ENCODE measurements at regions not wholly inside any gene's neighbourhood (a gene's known extent, or its start where the extent isn't known, plus 50 kb on each side); places are given as distances from the start of the nearest gene placed in this dataset.
"Not testable (repeated sequence)": the region's sequence is repeated elsewhere in the genome, so short reads cannot be mapped to it uniquely, and the experiment has no call there.

GRCh38 chr17:28265856-28266546 lies 53.0 kb upstream of the TMEM97 start:
- ATAC-seq (ENCODE audit: low read depth), result not testable (repeated sequence)

More at GRCh38 chr17:28265856-28266546, 53.0 kb upstream of the TMEM97 start:
- H3K56ac ChIP-seq (ENCODE audit: extremely low read depth, insufficient read depth, low read length); H4K20me1 ChIP-seq (ENCODE audit: insufficient read depth, low read length); in situ Hi-C loops (cut with MboI; ENCODE audit: low sequenced_read_pairs); H3K4me1 ChIP-seq (ENCODE audit: control insufficient read depth, insufficient read depth, low read length); H3K79me1 ChIP-seq (ENCODE audit: low read depth in 1 of 2, low read length in 2 of 2); H3K36me3 ChIP-seq (ENCODE audit: control insufficient read depth, insufficient read depth, low read length); DNase-seq; H3K27me3 ChIP-seq (ENCODE audit: control insufficient read depth, insufficient read depth, low read length); H3K4me3 ChIP-seq (ENCODE audit: insufficient read depth, low read depth, low read length); H3K9me1 ChIP-seq (ENCODE audit: insufficient read depth, low read length); H2BK20ac ChIP-seq (ENCODE audit: low read depth, low read length); H2AK5ac ChIP-seq (ENCODE audit: low read depth, low read length); H4K8ac ChIP-seq (ENCODE audit: low read depth in 2 of 2, low read length in 2 of 2); H3K9ac ChIP-seq (ENCODE audit: low read depth, low read length); intact Hi-C loops (cut with micrococcal nuclease); H3K4ac ChIP-seq (ENCODE audit: low read depth, low read length); H2BK15ac ChIP-seq (ENCODE audit: low read depth, low read length); H3K18ac ChIP-seq (ENCODE audit: low read depth, low read length); H2BK120ac ChIP-seq (ENCODE audit: low read depth, low read length); H2BK5ac ChIP-seq (ENCODE audit: low read depth, low read length, poor library complexity, severe bottlenecking); H2AFZ ChIP-seq (replicated peaks; ENCODE audit: low read length, poor library complexity); H3K4me2 ChIP-seq (ENCODE audit: low read depth, low read length); H2AK9ac ChIP-seq (replicated peaks; ENCODE audit: low read depth, low read length, poor library complexity); H3K14ac ChIP-seq (replicated peaks; ENCODE audit: low read depth, low read length); H3K23ac ChIP-seq (ENCODE audit: low read depth, low read length); H3K27ac ChIP-seq (ENCODE audit: insufficient read depth, low read length); dilution Hi-C loops (cut with HindIII; ENCODE audit: low sequenced_read_pairs, unreplicated experiment); H4K91ac ChIP-seq (ENCODE audit: insufficient read depth, low read depth, low read length); H4K5ac ChIP-seq (ENCODE audit: low read depth, low read length); BruUV-seq (replicated peaks): not testable (repeated sequence)
- 74% methylated on average over 10 of the region's 21 CpGs; no CpG with 5 or more reads in 1 of the 2 experiments for WGBS, 2 experiments (ENCODE audit: extremely low coverage in 2 of 2, insufficient read length in 1 of 2)
- H3K9me3 ChIP-seq (ENCODE audit: control insufficient read depth, insufficient read depth, low read length), result peaks cover 16% of the 10 kb centered on the region
- CTCF ChIA-PET, result interaction anchor here (1.7 kb wide), 1 partner anchor 14 kb away, joined by 3 read pairs; no protein-coding TSS in a partner anchor
- POLR2A ChIA-PET (ENCODE audit: unreplicated experiment), result interaction anchor here (0.5 kb wide), 1 partner anchor 1117 kb away, joined by 18 read pairs; no protein-coding TSS in a partner anchor
- TF ChIP-seq MAFK (IDR thresholded peaks at IDR 0.05; ENCODE audit: low read depth, low read length), result peak; percentile 90
